ES-I3 (cell line): ENCODE measurements at regions not wholly inside any gene's neighbourhood (a gene's known extent, or its start where the extent isn't known, plus 50 kb on each side); places are given as distances from the start of the nearest gene placed in this dataset.
"Not testable (repeated sequence)": the region's sequence is repeated elsewhere in the genome, so short reads cannot be mapped to it uniquely, and the experiment has no call there.

Source experiments
- H3K36me3 ChIP-seq: 2 replicates; pipeline ENCODE4 v1.6.1; 2013; ENCODE audit warnings: mild to moderate bottlenecking, low read length, control low read depth, moderate library complexity; ENCODE audit not compliant: insufficient read depth
- H3K4me1 ChIP-seq: 2 replicates; pipeline ENCODE4 v1.6.1; 2013; ENCODE audit warnings: mild to moderate bottlenecking, control low read depth, low read length; ENCODE audit not compliant: insufficient read depth
- H3K9ac ChIP-seq: 2 replicates; pipeline ENCODE4 v1.6.1; 2013; ENCODE audit warnings: low read depth, mild to moderate bottlenecking, low read length, moderate library complexity
- H3K9me3 ChIP-seq: 2 replicates; pipeline ENCODE4 v1.6.1; 2013; ENCODE audit warnings: mild to moderate bottlenecking, low read length, moderate library complexity; ENCODE audit not compliant: control insufficient read depth, insufficient read depth

DNA sequence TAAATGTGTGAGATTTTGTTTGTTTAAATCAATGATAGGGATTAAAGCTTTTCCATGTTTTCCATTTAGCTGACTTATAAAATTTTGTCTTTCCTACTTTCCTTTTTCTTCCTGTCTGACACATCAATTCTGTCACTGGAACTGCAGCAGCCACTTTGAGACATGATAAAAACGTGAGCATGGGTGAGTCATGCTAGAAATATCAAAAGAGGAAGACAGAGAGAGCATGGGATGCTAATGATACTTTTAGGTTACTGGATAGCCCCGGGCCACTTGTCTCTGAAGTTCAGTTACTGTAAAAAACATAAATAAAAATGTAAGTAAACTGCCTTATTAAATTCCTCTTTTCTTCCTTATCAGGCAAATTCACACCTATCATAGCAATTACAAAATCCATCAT lies 1332.0 kb upstream of the PCDH20 start:
- Histone ChIP-seq H3K9ac (no peak overlapping the region), H3K9me3 (peaks cover 4% of the 10 kb centered on the region; the same call in 1 of the 2 replicates), H3K36me3 (no peaks in the 10 kb centered on the region; the same call in 1 of the 2 replicates), H3K4me1 (no peaks in the 10 kb centered on the region)

DNA sequence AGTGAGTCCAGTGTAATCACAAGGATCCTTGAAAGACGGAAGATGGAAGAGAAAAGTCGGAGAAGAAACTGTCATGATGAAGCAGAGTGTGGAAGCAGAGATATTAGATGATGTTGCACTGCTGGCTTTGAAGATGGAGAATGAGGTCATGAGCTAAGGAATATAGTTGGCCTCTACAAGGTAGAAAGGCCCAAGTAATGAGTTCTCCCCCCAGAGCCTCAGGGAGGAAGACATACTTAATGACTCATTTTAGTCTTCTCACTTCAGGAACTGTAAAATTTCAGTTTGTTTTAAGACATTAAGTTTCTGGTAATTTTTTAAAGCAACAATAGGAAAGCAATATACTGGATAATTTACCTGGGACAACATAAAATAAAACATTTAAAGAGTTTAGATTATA lies 1331.5 kb upstream of the PCDH20 start:
- H3K36me3 ChIP-seq, result no peaks in the 10 kb centered on the region; the same call in 1 of the 2 replicates
- H3K4me1 ChIP-seq, result no peaks in the 10 kb centered on the region
- peaks cover 4% of the 10 kb centered on the region; the same call in 1 of the 2 replicates for H3K9me3 ChIP-seq
- no peak overlapping the region for H3K9ac ChIP-seq

DNA sequence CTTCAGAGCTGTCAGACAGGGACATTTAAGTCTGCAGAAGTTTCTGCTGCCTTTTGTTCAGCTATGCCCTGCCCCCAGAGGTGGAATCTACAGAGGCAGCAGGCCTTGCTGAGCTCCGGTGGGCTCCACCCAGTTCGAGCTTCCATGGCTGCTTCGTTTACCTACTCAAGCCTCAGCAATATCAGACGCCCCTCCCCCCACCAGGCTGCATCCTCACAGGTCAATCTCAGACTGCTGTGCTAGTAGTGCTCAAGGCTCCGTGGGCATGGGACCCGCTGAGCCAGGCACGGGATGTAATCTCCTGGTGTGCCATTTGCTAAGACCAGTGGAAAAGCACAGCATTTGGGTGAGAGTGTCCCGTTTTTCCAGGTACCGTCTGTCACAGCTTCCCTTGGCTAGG lies 1314.1 kb upstream of the PCDH20 start:
- H3K4me1 ChIP-seq, H3K9me3 ChIP-seq, H3K9ac ChIP-seq, H3K36me3 ChIP-seq: not testable (repeated sequence)

DNA sequence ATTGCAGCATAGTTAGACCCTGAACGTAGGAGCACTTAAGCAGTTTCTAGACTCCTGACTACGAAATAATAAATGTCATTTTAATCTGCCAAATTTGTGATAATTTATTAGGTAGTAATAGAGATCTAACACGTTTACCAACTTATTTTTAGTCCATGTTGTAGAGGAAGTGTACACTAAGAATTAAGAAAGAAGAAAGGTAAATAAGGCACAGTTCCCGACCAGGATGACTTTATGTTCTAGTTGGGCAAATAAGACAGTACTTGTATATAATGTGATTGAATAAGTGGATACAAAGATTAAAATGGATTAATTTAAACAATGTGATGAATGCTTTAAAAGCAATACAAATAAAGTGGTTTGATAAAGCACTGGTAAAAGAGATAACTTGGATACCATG lies 1306.2 kb upstream of the PCDH20 start:
- Histone ChIP-seq H3K4me1 (no peaks in the 10 kb centered on the region), H3K9ac (no peak overlapping the region), H3K36me3 (no peaks in the 10 kb centered on the region), H3K9me3 (no peaks in the 10 kb centered on the region)

DNA sequence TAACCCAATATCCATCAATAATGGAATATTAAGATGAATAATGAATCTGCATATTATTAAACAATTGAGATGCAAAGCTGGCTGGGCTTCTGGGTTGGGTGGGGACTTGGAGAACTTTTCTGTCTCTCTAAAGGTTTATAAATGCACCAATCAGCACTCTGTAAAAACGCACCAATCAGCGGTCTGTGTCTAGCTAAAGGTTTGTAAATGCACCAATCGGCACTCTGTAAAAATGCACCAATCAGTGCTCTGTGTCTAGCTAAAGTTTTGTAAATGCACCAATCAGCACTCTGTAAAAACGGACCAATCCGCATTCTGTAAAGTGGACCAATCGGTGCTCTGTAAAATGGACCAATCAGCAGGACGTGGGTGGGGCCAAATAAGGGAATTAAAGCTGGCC lies 1296.3 kb upstream of the PCDH20 start:
- not testable (repeated sequence) for H3K9me3 ChIP-seq, H3K4me1 ChIP-seq, H3K9ac ChIP-seq, H3K36me3 ChIP-seq

DNA sequence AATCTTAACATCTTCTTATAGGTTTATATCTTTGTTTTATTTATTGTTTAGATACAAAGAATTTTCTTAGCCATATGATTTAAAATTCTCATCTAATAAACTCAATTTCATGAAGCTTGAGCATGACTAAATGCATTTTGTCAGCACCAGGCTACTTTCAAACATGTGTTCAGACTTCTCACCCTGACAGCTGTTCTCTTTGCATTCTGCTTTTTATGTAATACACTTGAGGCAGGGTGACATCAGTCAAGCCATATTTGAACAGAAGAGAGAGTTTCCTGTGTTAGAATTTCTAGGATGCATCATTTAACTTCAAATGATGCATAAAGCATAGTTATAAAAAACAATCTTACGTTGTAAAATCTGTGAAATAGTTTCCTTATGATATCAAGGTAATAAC lies 1295.1 kb upstream of the PCDH20 start:
- no peaks in the 10 kb centered on the region; the same call in 1 of the 2 replicates for H3K9me3 ChIP-seq
- no peaks in the 10 kb centered on the region for H3K36me3 ChIP-seq
- no peaks in the 10 kb centered on the region for H3K4me1 ChIP-seq
- no peak overlapping the region for H3K9ac ChIP-seq

DNA sequence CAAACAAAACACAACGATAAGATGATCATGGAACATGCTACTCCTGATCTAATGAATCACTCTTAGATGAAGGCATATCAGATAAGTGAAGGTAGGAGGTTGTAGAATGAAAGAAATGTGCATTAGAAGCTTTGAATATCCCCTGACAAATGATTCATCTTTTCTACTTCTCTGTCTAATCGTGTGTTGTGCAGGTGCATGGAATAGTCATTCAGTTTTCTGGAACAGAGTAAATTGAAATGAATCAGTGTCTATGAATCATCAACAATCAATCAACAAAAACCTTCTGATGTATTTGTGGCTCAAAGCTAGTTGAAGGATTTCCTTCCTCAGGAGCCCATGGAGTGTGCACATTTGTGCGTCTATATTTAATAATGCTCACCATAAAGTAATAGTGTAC lies 1290.4 kb upstream of the PCDH20 start:
- Histone ChIP-seq H3K36me3 (no peaks in the 10 kb centered on the region), H3K9me3 (no peaks in the 10 kb centered on the region; the same call in 1 of the 2 replicates), H3K4me1 (no peaks in the 10 kb centered on the region), H3K9ac (no peak overlapping the region)

DNA sequence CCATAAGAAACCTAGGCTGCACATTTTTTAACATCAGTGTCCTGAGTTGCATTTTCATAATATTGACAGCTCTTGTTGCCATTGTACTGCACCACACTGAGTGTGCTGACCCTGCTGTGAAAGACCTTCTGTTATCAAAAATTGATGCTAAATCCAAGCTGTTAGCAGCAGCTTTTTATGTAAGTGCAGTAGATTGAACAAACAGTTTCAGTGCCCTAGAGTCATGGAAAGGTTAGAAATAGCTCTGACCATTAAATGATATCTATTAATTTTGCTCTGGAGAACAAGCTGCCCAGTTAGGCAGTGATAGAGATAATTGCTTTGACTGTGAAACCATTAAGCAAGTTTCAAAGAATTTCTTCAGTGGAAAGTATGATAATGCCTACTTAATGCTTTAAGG lies 1289.2 kb upstream of the PCDH20 start:
- Histone ChIP-seq H3K4me1 (no peaks in the 10 kb centered on the region), H3K36me3 (no peaks in the 10 kb centered on the region), H3K9ac (no peak overlapping the region), H3K9me3 (no peaks in the 10 kb centered on the region; the same call in 1 of the 2 replicates)

DNA sequence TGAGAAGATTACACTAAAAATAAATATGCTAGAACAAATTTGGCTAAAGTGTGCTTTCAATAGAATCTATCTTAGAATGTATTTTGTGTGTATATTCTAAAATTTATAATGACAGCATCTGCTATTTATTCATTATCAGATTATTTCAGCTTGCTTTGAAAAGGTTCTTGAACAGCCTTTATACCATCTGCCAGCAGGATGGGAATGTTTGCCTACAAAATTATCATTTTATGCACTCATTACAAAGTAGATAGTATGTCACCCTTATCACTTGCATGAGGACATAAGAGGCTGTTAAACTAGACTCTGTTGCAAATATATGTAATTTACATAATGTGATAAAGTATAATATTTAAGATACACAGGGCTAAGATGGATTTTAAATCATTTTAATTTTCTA lies 1286.9 kb upstream of the PCDH20 start:
- Histone ChIP-seq H3K9ac (no peak overlapping the region), H3K9me3 (no peaks in the 10 kb centered on the region), H3K4me1 (no peaks in the 10 kb centered on the region)

DNA sequence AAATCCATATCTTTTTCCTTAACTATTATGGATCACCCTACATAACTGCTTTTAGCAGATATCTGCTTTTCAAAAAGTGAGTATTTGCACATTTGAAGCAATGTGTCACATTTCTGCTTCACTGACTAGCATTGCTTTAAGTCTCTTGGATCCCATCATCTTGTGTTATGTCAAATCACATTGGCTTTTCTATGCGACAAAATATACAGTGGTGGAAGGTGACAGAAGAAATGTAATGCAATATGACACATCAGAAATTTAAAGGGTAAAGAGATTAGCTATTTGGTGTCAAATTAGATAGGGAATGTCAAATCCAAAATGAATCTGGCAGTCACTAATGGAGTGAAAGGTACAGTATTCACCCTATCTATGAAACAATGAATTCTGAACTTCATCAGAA lies 1282.1 kb upstream of the PCDH20 start:
- Histone ChIP-seq H3K36me3 (no peaks in the 10 kb centered on the region), H3K9me3 (no peaks in the 10 kb centered on the region), H3K9ac (no peak overlapping the region), H3K4me1 (no peaks in the 10 kb centered on the region)

More for the DNA sequence above, 1286.9 kb upstream of the PCDH20 start:
- no peaks in the 10 kb centered on the region for H3K36me3 ChIP-seq

DNA sequence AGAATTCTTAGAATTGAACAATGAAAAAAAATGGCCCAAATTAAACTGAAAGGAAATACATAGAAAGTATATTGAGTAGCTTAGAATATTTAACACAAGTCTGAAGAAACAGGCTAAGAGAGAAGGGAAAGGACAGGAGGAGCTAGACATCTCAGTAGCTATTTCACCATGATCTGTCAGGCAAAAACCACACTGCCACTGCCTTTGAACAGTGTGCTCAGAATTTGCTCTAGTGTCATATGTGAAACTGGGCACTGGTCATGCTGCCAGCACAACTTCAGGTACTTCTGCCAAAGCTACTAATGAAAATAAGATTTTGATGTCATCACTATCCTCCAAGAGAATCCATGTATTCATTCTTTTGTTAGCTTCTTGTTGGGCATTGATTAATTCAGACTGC lies 1280.8 kb upstream of the PCDH20 start:
- H3K9ac ChIP-seq, result no peak overlapping the region
- H3K4me1 ChIP-seq, result peaks cover 6% of the 10 kb centered on the region; the same call in 1 of the 2 replicates
- H3K9me3 ChIP-seq, result no peaks in the 10 kb centered on the region
- H3K36me3 ChIP-seq, result no peaks in the 10 kb centered on the region

DNA sequence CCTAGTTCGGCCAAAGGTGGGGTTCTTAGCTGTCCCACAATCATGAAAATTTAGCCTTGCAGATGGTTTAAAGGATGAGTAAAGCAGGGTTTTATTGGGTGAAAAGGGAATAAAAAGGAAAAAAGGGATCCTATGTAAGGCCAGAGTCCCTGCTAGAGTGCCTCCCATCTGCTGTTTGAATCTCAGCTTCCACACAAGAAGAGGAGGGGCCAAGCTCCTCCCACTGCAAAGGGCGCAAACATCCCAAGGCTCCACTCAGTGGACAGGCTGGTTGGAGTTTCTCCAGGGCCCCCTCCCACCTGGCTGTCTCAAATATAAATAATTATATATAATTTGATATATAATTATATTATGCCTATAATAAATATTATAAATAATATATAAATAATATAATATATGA lies 1272.1 kb upstream of the PCDH20 start:
- Histone ChIP-seq H3K4me1 (peaks cover 20% of the 10 kb centered on the region; the same call in 1 of the 2 replicates), H3K9me3 (no peaks in the 10 kb centered on the region), H3K36me3 (no peaks in the 10 kb centered on the region), H3K9ac (no peak overlapping the region)

DNA sequence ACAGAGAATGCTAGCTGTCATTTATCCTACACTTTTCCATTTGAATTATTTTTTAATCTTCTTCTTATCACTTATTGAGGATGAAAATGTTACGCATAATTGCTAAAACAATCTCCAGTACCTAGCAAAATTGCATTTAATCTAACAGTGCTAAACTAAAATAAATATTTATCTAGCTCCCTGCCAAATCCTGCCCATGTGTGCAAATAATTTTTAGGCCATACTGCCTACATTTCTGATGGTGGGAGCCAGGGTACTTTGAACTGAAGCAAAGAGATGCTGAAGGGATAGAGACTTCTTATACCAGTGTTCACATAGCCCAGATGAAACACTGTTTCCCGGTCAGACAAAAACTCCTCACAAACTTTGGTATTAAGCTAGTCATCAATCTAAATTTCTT lies 1268.7 kb upstream of the PCDH20 start:
- Histone ChIP-seq H3K9me3 (no peaks in the 10 kb centered on the region), H3K9ac (no peak overlapping the region), H3K4me1 (peaks cover 3% of the 10 kb centered on the region; the same call in 1 of the 2 replicates), H3K36me3 (no peaks in the 10 kb centered on the region)

DNA sequence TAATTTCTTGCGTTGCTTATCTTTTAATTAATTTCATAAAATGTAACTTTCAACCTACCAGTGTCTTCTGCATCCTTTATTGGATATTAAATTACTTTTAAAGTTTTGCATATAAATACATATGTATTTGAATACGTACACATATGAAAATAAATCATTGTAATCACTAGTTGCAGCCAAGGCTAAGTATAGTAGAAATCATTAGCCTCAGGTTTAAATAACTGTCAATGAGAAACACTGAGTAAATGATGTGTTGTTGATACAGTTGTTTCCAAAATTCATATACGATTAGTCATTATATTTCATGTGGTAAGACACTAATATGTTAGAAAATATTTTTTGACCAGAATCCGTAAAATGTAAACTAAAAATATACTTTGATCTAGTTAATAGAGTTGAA lies 1267.1 kb upstream of the PCDH20 start:
- H3K9ac ChIP-seq, result no peak overlapping the region
- no peaks in the 10 kb centered on the region for H3K9me3 ChIP-seq
- no peaks in the 10 kb centered on the region for H3K4me1 ChIP-seq

DNA sequence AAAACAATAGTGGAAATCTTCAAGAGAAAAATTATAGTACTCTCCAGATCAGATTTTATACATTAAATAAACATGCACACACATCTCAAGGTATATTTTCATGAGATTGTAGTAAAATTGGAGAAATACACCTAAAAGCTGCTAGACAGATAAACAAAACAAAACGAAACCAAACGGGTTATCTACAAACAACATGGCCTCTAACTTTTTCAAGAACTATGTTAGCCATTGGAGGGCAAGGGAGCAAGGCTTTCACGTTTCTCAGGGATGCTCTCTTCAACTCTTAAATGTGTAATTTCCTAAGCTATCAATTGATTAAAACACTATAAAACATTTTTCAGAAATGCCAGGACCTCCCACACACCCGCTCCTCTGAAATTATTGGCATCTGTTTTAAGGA lies 1262.4 kb upstream of the PCDH20 start:
- H3K9me3 ChIP-seq, result no peaks in the 10 kb centered on the region
- H3K4me1 ChIP-seq, result no peaks in the 10 kb centered on the region
- H3K36me3 ChIP-seq, result no peaks in the 10 kb centered on the region
- H3K9ac ChIP-seq, result no peak overlapping the region

More for the DNA sequence above, 1267.1 kb upstream of the PCDH20 start:
- H3K36me3 ChIP-seq, result no peaks in the 10 kb centered on the region

DNA sequence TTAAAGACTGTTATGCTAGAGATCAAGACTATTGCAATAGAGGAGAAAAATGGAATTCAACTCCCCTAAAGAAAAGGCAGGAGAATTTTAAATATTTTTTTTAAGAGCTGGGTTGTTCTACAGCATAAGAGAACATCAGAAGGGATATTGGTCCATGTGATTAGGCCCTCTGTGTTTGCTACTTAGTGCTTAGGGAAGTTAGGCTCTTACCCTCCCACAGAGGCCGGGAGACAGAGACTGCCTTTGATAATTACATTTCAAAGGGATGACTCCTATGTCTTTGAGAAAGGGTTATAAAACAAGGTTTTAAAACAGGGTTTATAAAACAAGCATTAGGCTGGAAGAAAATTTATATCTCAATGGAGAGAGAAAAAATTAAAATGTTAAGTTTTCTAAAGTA lies 1248.1 kb upstream of the PCDH20 start:
- no peaks in the 10 kb centered on the region for H3K9me3 ChIP-seq
- no peaks in the 10 kb centered on the region for H3K36me3 ChIP-seq
- no peak overlapping the region for H3K9ac ChIP-seq
- no peaks in the 10 kb centered on the region for H3K4me1 ChIP-seq
